ENCODE measurements at regions not wholly inside any gene's neighbourhood (a gene's known extent, or its start where the extent isn't known, plus 50 kb on each side); places are given as distances from the start of the nearest gene placed in this dataset.

DNA sequence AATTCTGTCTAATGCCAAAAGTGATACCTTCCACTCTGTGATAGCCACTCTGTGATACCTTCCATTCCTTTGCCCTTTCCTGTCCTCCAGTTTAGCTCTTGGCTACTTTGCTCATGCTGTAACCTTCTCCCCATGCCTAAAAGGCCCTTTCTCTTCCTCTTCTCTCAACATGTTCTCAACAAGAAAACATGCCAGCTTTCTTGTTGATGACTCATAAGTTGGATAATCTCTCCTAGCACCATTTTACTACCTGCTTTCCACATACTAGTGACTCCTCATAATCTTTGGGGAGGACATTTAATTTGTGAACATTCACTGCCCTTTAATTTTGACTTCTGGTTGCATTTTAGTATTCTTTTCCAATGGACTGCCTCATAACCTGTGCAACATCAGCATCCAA is 55.9 kb upstream of the NT5C1B start:
- H3K9me3 ChIP-seq: peaks cover 0 to 4% (median 0%) of the 10 kb centered on the region in 12 donors
- intact Hi-C loops (cut with DNase I): no loop called here
- no peaks in the 10 kb centered on the region for H3K27me3 ChIP-seq
- no peaks in the 10 kb centered on the region for H3K36me3 ChIP-seq
- TF ChIP-seq, protein P1, sequence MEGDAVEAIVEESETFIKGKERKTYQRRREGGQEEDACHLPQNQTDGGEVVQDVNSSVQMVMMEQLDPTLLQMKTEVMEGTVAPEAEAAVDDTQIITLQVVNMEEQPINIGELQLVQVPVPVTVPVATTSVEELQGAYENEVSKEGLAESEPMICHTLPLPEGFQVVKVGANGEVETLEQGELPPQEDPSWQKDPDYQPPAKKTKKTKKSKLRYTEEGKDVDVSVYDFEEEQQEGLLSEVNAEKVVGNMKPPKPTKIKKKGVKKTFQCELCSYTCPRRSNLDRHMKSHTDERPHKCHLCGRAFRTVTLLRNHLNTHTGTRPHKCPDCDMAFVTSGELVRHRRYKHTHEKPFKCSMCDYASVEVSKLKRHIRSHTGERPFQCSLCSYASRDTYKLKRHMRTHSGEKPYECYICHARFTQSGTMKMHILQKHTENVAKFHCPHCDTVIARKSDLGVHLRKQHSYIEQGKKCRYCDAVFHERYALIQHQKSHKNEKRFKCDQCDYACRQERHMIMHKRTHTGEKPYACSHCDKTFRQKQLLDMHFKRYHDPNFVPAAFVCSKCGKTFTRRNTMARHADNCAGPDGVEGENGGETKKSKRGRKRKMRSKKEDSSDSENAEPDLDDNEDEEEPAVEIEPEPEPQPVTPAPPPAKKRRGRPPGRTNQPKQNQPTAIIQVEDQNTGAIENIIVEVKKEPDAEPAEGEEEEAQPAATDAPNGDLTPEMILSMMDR (IDR thresholded peaks at IDR 0.05): no peak
- no peak for TF ChIP-seq POLR2A (IDR thresholded peaks at IDR 0.05)
- peaks cover 0 to 3% (median 0%) of the 10 kb centered on the region in 12 donors for H3K4me1 ChIP-seq
- H3K4me3 ChIP-seq: no peak overlapping the region
- ATAC-seq (no peak), DNase-seq (no peak)
- H3K27ac ChIP-seq: no peak overlapping the region

DNA sequence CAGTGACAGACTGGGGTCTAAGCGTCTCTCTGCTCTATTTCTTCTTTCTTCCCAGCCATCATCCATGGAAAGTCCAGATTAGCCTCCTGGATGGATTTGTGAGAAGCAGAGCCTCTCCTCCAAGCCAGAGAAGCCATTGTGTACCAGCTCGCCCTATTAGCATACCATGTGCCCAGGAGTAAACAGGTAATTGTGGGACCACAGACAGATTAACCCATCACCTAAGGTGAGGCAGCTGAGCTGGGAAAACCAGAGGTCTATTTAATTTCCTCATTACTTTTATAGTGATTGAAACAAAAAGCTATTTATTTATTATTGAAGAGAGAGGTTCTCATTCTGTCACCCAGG is 54.7 kb upstream of the NT5C1B start:
- 89 to 95% (median 92%) methylated on average over 2 of the region's 2 CpGs for WGBS, 4 donors
- no peaks in the 10 kb centered on the region for H3K27me3 ChIP-seq
- DNase-seq (no peak), ATAC-seq (no peak)
- H3K27ac ChIP-seq: no peak overlapping the region
- H3K9me3 ChIP-seq: peaks cover 0 to 4% (median 0%) of the 10 kb centered on the region in 12 donors
- intact Hi-C loops (cut with DNase I): no loop called here
- H3K36me3 ChIP-seq: no peaks in the 10 kb centered on the region
- no peak for TF ChIP-seq POLR2A (IDR thresholded peaks at IDR 0.05)
- TF ChIP-seq, protein P1 (IDR thresholded peaks at IDR 0.05): no peak
- no peak overlapping the region for H3K4me3 ChIP-seq
- H3K4me1 ChIP-seq: peaks cover 0 to 3% (median 0%) of the 10 kb centered on the region in 12 donors

DNA sequence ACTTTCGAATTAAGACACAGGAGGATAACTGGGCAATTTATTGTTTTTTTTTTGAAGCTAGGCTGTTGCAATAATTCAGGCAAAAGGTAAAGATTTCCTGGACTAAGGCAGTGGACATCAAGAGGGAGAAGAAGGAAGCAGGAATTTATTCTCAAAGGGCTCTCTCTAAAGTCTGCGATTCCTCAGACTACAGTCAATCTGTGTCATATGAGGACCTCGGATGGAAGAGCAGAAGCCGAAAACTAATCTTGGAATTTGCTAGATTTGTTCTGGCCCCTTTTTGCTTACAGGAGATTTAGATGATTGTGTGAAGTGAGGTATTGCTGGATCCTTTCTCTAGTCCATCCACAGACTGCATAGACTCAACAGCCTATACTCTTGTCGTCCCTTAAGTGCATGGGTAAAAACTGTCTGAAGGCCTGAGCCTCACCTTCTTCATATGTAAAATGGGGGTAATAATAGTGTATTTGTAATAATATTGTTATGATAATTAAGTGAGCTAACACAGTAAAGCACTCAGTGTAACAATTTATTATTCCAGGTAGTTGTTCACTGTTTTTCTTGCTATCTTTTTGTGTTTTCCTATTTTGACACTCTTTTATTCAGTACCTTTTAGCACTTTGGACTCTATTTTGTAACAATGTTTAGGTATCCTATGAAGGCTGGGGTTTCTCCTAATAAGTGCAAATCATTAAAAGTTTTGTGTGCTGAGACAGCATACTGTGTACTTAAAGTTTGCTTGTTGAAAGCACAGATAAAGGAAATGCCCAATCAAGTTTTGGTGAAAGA is 54.2 kb upstream of the NT5C1B start:
- Histone ChIP-seq H3K4me1 (peaks cover 0 to 3% (median 0%) of the 10 kb centered on the region in 12 donors), H3K4me3 (no peak overlapping the region), H3K36me3 (no peaks in the 10 kb centered on the region), H3K27me3 (no peaks in the 10 kb centered on the region), H3K27ac (no peak overlapping the region), H3K9me3 (peaks cover 0 to 4% (median 0%) of the 10 kb centered on the region in 12 donors)
- no peak for TF ChIP-seq POLR2A (IDR thresholded peaks at IDR 0.05)
- TF ChIP-seq, protein P1 (IDR thresholded peaks at IDR 0.05): no peak
- ATAC-seq: no peak
- intact Hi-C loops (cut with DNase I): no loop called here
- DNase-seq: no peak
- 76 to 82% (median 80%) methylated on average over 5 of the region's 5 CpGs for WGBS, 4 donors

DNA sequence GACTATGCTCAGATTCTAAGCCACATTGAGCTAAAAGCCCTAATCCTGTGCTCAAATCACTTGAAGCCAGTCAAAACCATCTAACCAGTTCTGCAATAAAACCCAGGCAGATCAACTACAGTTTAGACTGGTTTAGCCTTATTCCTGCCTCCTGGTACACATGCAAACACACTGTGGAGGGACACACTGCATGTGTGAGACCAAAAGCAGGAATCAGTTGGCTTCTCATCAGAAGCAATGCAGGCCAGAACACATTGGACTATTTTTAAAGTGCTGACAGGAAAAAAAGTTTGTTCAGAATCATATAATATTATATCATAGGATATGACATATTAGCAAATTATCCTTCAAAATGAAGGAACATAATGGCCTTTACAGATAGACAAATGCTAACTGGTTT is 52.5 kb upstream of the NT5C1B start:
- TF ChIP-seq POLR2A (IDR thresholded peaks at IDR 0.05): no peak
- TF ChIP-seq, protein P1 (IDR thresholded peaks at IDR 0.05): no peak
- intact Hi-C loops (cut with DNase I): no loop called here
- Histone ChIP-seq H3K4me1 (no peaks in the 10 kb centered on the region), H3K36me3 (no peaks in the 10 kb centered on the region), H3K27ac (no peak overlapping the region), H3K9me3 (peaks cover 0 to 13% (median under 1%) of the 10 kb centered on the region in 12 donors), H3K27me3 (no peaks in the 10 kb centered on the region), H3K4me3 (no peak overlapping the region)
- ATAC-seq: peak in 2 of 4 donors; percentile 37 to 67
- no peak for DNase-seq

All from heart left ventricle (tissue), 16 donors.